ENCODE measurements at regions not wholly inside any gene's neighbourhood (a gene's known extent, or its start where the extent isn't known, plus 50 kb on each side); places are given as distances from the start of the nearest gene placed in this dataset.
"Not testable (repeated sequence)": the region's sequence is repeated elsewhere in the genome, so short reads cannot be mapped to it uniquely, and the experiment has no call there.

- no peaks in the 10 kb centered on the region for H3K27me3 ChIP-seq
- no peaks in the 10 kb centered on the region for H4K20me1 ChIP-seq (ENCODE audit: low read depth)
- no peaks in the 10 kb centered on the region for H3F3A ChIP-seq (ENCODE audit: low read depth)
- no peak overlapping the region for H2AFZ ChIP-seq (replicated peaks)
- DNase-seq (ENCODE audit: low spot score): no peak
- no peak overlapping the region for H3K27ac Mint-ChIP-seq
- no peaks in the 10 kb centered on the region for H3K9me3 Mint-ChIP-seq
- H3K79me2 ChIP-seq (ENCODE audit: low read depth): no peaks in the 10 kb centered on the region
- H3K36me3 ChIP-seq: no peaks in the 10 kb centered on the region
- H3K4me3 ChIP-seq: no peak overlapping the region
- H3K4me1 ChIP-seq: no peaks in the 10 kb centered on the region
- H3K4me2 ChIP-seq: no peak overlapping the region
- H3K4me1 Mint-ChIP-seq: no peaks in the 10 kb centered on the region
- H3K9me3 ChIP-seq (ENCODE audit: low read depth): peaks cover 19% of the 10 kb centered on the region
- H3K36me3 Mint-ChIP-seq: no peaks in the 10 kb centered on the region
- H3K4me3 Mint-ChIP-seq: no peak overlapping the region
- TF ChIP-seq EZH2 (IDR thresholded peaks at IDR 0.05): no peak
- no peak for TF ChIP-seq EZH2phosphoT487 (IDR thresholded peaks at IDR 0.05)
- TF ChIP-seq, protein P1, sequence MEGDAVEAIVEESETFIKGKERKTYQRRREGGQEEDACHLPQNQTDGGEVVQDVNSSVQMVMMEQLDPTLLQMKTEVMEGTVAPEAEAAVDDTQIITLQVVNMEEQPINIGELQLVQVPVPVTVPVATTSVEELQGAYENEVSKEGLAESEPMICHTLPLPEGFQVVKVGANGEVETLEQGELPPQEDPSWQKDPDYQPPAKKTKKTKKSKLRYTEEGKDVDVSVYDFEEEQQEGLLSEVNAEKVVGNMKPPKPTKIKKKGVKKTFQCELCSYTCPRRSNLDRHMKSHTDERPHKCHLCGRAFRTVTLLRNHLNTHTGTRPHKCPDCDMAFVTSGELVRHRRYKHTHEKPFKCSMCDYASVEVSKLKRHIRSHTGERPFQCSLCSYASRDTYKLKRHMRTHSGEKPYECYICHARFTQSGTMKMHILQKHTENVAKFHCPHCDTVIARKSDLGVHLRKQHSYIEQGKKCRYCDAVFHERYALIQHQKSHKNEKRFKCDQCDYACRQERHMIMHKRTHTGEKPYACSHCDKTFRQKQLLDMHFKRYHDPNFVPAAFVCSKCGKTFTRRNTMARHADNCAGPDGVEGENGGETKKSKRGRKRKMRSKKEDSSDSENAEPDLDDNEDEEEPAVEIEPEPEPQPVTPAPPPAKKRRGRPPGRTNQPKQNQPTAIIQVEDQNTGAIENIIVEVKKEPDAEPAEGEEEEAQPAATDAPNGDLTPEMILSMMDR (IDR thresholded peaks at IDR 0.05): no peak
- H3K27me3 Mint-ChIP-seq (ENCODE audit: insufficient read depth, low read depth): no peaks in the 10 kb centered on the region
- H3K27ac ChIP-seq: no peak overlapping the region
- no peak overlapping the region for H3K9ac ChIP-seq
Measured at GRCh38 chr7:113582471-113582870, 336.3 kb downstream of the PPP1R3A start.

DNA sequence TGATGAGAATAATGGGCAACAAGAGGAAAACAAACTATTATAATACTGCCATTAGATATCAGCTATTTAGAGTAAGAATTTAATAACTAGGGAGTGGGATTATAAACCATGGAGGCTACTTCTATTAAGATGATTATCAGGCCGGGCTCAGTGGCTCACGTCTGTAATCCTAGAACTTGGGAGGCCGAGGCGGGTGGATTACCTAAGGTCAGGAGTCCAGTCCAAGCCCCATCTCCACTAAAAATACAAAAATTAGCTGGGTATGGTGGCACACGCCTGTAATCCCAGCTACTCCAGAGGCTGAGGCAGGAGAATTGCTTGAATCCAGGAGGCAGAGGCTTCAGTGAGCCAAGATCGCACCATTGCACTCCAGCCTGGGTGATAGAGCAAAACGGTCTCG, 355.6 kb downstream of the PPP1R3A start:
- not testable (repeated sequence) for H3K27ac Mint-ChIP-seq; H3K4me3 ChIP-seq; H2AFZ ChIP-seq (replicated peaks); DNase-seq (ENCODE audit: low spot score); H3K27ac ChIP-seq; H3K36me3 ChIP-seq; H3K27me3 ChIP-seq; H3K4me1 ChIP-seq; H4K20me1 ChIP-seq (ENCODE audit: low read depth); H3K9ac ChIP-seq; H3K27me3 Mint-ChIP-seq (ENCODE audit: insufficient read depth, low read depth); H3F3A ChIP-seq (ENCODE audit: low read depth); H3K9me3 Mint-ChIP-seq; H3K36me3 Mint-ChIP-seq; H3K4me2 ChIP-seq; H3K4me1 Mint-ChIP-seq; H3K79me2 ChIP-seq (ENCODE audit: low read depth); H3K4me3 Mint-ChIP-seq
- H3K9me3 ChIP-seq (ENCODE audit: low read depth): peaks cover 25% of the 10 kb centered on the region

- DNase-seq (ENCODE audit: low spot score): no peak
- Histone ChIP-seq H3K4me2 (no peak overlapping the region), H3K36me3 (no peaks in the 10 kb centered on the region), H3K9ac (no peak overlapping the region), H4K20me1 (ENCODE audit: low read depth) (no peaks in the 10 kb centered on the region), H3K4me1 (no peaks in the 10 kb centered on the region), H3K27me3 (no peaks in the 10 kb centered on the region), H3F3A (ENCODE audit: low read depth) (no peaks in the 10 kb centered on the region), H3K27ac (no peak overlapping the region), H3K79me2 (ENCODE audit: low read depth) (no peaks in the 10 kb centered on the region), H2AFZ (replicated peaks) (no peak overlapping the region), H3K4me3 (no peak overlapping the region), H3K9me3 (ENCODE audit: low read depth) (peaks cover 21% of the 10 kb centered on the region)
- Mint-ChIP-seq H3K4me3 (no peak overlapping the region), H3K27ac (no peak overlapping the region), H3K27me3 (ENCODE audit: insufficient read depth, low read depth) (no peaks in the 10 kb centered on the region), H3K4me1 (no peaks in the 10 kb centered on the region), H3K36me3 (no peaks in the 10 kb centered on the region), H3K9me3 (no peaks in the 10 kb centered on the region)
- no peak for TF ChIP-seq EZH2 (IDR thresholded peaks at IDR 0.05)
- TF ChIP-seq, protein P1 (IDR thresholded peaks at IDR 0.05): no peak
- TF ChIP-seq EZH2phosphoT487 (IDR thresholded peaks at IDR 0.05): no peak
Measured at GRCh38 chr7:113562801-113563200, 356.0 kb downstream of the PPP1R3A start.

GRCh38 chr7:113562242-113562641, 356.6 kb downstream of the PPP1R3A start:
- no peak for DNase-seq (ENCODE audit: low spot score)
- TF ChIP-seq EZH2phosphoT487 (IDR thresholded peaks at IDR 0.05) (no peak), EZH2 (IDR thresholded peaks at IDR 0.05) (no peak)
- TF ChIP-seq, protein P1 (IDR thresholded peaks at IDR 0.05): no peak
- Histone ChIP-seq H4K20me1 (ENCODE audit: low read depth) (no peaks in the 10 kb centered on the region), H3K27me3 (no peaks in the 10 kb centered on the region), H3K4me3 (no peak overlapping the region), H3K36me3 (no peaks in the 10 kb centered on the region), H3K4me2 (no peak overlapping the region), H3K27ac (no peak overlapping the region), H3K79me2 (ENCODE audit: low read depth) (no peaks in the 10 kb centered on the region), H3K4me1 (no peaks in the 10 kb centered on the region), H3K9ac (no peak overlapping the region), H3K9me3 (ENCODE audit: low read depth) (peaks cover 15% of the 10 kb centered on the region), H2AFZ (replicated peaks) (no peak overlapping the region), H3F3A (ENCODE audit: low read depth) (no peaks in the 10 kb centered on the region)
- Mint-ChIP-seq H3K4me1 (no peaks in the 10 kb centered on the region), H3K4me3 (no peak overlapping the region), H3K27me3 (ENCODE audit: insufficient read depth, low read depth) (no peaks in the 10 kb centered on the region), H3K27ac (no peak overlapping the region), H3K36me3 (no peaks in the 10 kb centered on the region), H3K9me3 (no peaks in the 10 kb centered on the region)
